ENCODE measurements at regions not wholly inside any gene's neighbourhood (a gene's known extent, or its start where the extent isn't known, plus 50 kb on each side); places are given as distances from the start of the nearest gene placed in this dataset.

DNA sequence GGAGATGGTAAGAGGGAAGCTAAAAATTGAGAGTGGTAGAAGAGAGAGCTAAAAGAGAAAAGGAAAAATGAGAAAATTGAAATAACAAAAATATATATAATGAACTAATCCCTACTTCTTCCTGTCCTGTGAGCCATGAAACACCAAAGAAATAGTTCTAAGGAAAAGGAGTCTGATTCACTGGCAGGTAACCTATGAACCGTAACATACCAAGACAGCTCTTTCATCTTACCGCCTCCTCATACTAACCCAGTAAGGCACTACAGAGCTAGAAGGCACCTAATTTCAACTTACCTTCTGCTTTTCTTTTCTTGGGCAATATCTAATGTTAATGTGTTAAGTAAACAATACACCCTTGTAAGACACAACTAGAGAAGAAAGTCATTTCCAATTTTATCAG is 297.7 kb upstream of the DIAPH2 start:
- Histone ChIP-seq H3K4me3 (no peak overlapping the region), H3K4me1 (no peaks in the 10 kb centered on the region), H3K27me3 (no peaks in the 10 kb centered on the region), H3K27ac (no peak overlapping the region), H3K9me3 (no peaks in the 10 kb centered on the region), H3K36me3 (no peaks in the 10 kb centered on the region)
- DNase-seq (no peak), ATAC-seq (no peak)
- intact Hi-C loops (cut with DNase I) = no loop called here
- WGBS (ENCODE audit: insufficient coverage, low coverage, low lambda C conversion rate, missing lambda C conversion rate) = 100% methylated on average over 2 of the region's 2 CpGs
- no peak for TF ChIP-seq POLR2A (IDR thresholded peaks at IDR 0.05)
- TF ChIP-seq, protein P1, sequence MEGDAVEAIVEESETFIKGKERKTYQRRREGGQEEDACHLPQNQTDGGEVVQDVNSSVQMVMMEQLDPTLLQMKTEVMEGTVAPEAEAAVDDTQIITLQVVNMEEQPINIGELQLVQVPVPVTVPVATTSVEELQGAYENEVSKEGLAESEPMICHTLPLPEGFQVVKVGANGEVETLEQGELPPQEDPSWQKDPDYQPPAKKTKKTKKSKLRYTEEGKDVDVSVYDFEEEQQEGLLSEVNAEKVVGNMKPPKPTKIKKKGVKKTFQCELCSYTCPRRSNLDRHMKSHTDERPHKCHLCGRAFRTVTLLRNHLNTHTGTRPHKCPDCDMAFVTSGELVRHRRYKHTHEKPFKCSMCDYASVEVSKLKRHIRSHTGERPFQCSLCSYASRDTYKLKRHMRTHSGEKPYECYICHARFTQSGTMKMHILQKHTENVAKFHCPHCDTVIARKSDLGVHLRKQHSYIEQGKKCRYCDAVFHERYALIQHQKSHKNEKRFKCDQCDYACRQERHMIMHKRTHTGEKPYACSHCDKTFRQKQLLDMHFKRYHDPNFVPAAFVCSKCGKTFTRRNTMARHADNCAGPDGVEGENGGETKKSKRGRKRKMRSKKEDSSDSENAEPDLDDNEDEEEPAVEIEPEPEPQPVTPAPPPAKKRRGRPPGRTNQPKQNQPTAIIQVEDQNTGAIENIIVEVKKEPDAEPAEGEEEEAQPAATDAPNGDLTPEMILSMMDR (IDR thresholded peaks at IDR 0.05) = no peak

DNA sequence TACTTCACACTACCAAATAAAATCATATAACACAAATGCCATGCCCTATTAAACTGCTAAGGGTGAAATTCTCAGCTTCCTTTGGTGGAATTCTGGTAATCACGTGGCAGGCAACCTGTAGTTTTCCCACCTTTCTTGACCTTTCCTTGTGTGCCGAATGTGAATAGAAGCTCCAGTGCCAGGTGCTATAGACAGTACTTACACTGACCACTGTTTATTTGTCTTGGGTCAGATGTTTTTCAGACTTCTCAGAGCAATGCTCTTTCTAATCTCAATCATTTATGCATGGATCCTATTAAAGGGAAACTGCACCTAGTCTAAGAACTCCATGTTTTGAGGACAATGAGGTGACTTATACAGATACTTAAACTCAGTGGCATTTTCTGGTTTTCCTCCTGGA is 296.8 kb upstream of the DIAPH2 start:
- DNase-seq (no peak), ATAC-seq (no peak)
- no peaks in the 10 kb centered on the region for H3K27me3 ChIP-seq
- intact Hi-C loops (cut with DNase I) = no loop called here
- H3K36me3 ChIP-seq = no peaks in the 10 kb centered on the region
- no peaks in the 10 kb centered on the region for H3K4me1 ChIP-seq
- 0% methylated on average over 1 of the region's 2 CpGs for WGBS (ENCODE audit: insufficient coverage, low coverage, low lambda C conversion rate, missing lambda C conversion rate)
- no peaks in the 10 kb centered on the region for H3K9me3 ChIP-seq
- H3K4me3 ChIP-seq = no peak overlapping the region
- no peak overlapping the region for H3K27ac ChIP-seq
- TF ChIP-seq POLR2A (IDR thresholded peaks at IDR 0.05) = no peak
- TF ChIP-seq, protein P1 (IDR thresholded peaks at IDR 0.05) = no peak

DNA sequence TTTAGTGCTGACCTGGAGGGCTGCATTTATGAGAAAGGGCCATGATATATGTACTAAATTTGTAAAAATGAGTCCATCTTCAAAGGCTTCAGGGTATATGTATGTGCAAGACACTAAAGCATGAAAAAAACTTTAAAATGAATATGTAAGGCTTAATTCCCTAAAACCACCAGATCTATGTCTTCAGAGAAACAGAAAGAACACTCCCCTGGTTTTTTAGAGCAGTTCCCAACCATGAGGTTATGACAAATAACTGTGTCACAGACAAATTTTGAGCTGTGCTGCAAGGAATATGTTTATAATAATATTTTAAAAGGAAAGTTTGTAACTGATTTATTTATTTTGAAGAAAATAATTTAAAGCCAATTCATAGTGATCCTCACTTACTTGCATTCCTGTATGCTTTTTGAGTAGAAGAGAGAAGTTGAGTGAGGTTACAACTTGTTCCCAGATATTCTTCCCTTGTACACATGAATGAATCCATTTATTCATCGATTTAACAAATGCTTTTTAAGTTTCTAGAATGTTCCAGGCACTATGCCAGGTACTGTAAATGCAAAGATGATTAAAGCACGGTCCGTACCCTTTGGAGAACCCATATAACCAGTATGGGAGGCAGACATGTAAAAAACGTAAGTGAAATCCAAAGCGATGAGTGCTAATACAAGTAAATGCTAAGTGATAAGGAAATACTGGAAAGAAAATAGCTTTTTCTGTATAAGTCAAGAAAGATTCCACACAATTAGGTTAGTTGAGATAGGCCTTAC is 295.2 kb upstream of the DIAPH2 start:
- H3K4me1 ChIP-seq = no peaks in the 10 kb centered on the region
- WGBS (ENCODE audit: insufficient coverage, low coverage, low lambda C conversion rate, missing lambda C conversion rate) = 63% methylated on average over 5 of the region's 5 CpGs
- intact Hi-C loops (cut with DNase I) = no loop called here

DNA sequence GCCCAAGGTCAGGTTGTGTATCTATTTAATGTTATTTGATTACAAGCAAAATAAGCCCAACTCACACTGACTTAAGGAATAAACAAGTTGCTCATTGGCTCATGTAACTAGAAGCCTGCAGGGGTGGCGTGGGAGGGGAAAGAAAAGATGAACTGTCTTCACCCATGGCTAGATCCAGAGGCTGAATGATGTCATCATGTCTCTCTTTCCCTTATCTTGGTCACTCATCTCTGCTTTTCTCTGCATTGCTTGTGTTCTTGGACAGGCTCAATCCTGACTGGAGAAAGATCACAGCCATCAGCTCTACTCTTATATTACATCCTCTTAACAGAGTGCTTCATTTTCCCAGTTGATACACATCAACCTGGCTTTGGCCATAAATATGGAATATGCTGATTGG is 290.0 kb upstream of the DIAPH2 start:
- Histone ChIP-seq H3K4me1 (no peaks in the 10 kb centered on the region), H3K9me3 (no peaks in the 10 kb centered on the region), H3K27me3 (no peaks in the 10 kb centered on the region), H3K4me3 (no peak overlapping the region), H3K27ac (no peak overlapping the region), H3K36me3 (no peaks in the 10 kb centered on the region)
- TF ChIP-seq, protein P1 (IDR thresholded peaks at IDR 0.05) = no peak
- no peak for TF ChIP-seq POLR2A (IDR thresholded peaks at IDR 0.05)
- DNase-seq (no peak), ATAC-seq (no peak)
- intact Hi-C loops (cut with DNase I) = no loop called here
- no CpG with 5 or more reads among the region's 1 CpG for WGBS (ENCODE audit: insufficient coverage, low coverage, low lambda C conversion rate, missing lambda C conversion rate)

More for the DNA sequence above, 295.2 kb upstream of the DIAPH2 start:
- Histone ChIP-seq H3K27me3 (no peaks in the 10 kb centered on the region), H3K27ac (no peak overlapping the region), H3K9me3 (no peaks in the 10 kb centered on the region), H3K36me3 (no peaks in the 10 kb centered on the region), H3K4me3 (no peak overlapping the region)
- no peak for ATAC-seq
- DNase-seq = no peak
- TF ChIP-seq POLR2A (IDR thresholded peaks at IDR 0.05) = no peak
- TF ChIP-seq, protein P1 (IDR thresholded peaks at IDR 0.05) = no peak

All from right lobe of liver (tissue), 6 donors.